GM12865 (cell line): ENCODE measurements at regions not wholly inside any gene's neighbourhood (a gene's known extent, or its start where the extent isn't known, plus 50 kb on each side); places are given as distances from the start of the nearest gene placed in this dataset.

Source experiments
- DNase-seq: peaks from one replicate; pipeline ENCODE4 v3.0.0; 2010; ENCODE audit warnings: low read depth
- H3K4me3 ChIP-seq: 2 replicates; pipeline ENCODE4 v1.5.1; 2011; ENCODE audit warnings: mild to moderate bottlenecking, low read depth, low read length, control low read depth
- CTCF ChIP-seq: IDR thresholded peaks from 2 replicates; pipeline ENCODE4 v1.5.1; 2011; ENCODE audit warnings: low read length, control low read depth, low read depth, inconsistent platforms; ENCODE audit not compliant: insufficient read depth; ENCODE audit errors: missing control alignments

- no peak for DNase-seq
- no peak for TF ChIP-seq CTCF
- H3K4me3 ChIP-seq = no peak overlapping the region
Measured at GRCh38 chr2:15839426-15840124, 100.8 kb upstream of the MYCN start.

- no peak for DNase-seq
- TF ChIP-seq CTCF = no peak
- no peak overlapping the region for H3K4me3 ChIP-seq
Measured at GRCh38 chr2:15840148-15840547, 100.2 kb upstream of the MYCN start.

- no peak for TF ChIP-seq CTCF
- DNase-seq = no peak
- H3K4me3 ChIP-seq = no peak overlapping the region
Measured at GRCh38 chr2:15840969-15841368, 99.4 kb upstream of the MYCN start.

GRCh38 chr2:15841776-15842560 is 98.4 kb upstream of the MYCN start:
- no peak overlapping the region for H3K4me3 ChIP-seq
- no peak for TF ChIP-seq CTCF
- DNase-seq = no peak

- DNase-seq = no peak
- TF ChIP-seq CTCF = no peak
- no peak overlapping the region for H3K4me3 ChIP-seq
Measured at GRCh38 chr2:15842758-15843666, 97.3 kb upstream of the MYCN start.

GRCh38 chr2:15844211-15844801 is 96.0 kb upstream of the MYCN start:
- H3K4me3 ChIP-seq = no peak overlapping the region
- DNase-seq = no peak
- no peak for TF ChIP-seq CTCF
